ENCODE measurements at regions not wholly inside any gene's neighbourhood (a gene's known extent, or its start where the extent isn't known, plus 50 kb on each side); places are given as distances from the start of the nearest gene placed in this dataset.
"Not testable (repeated sequence)": the region's sequence is repeated elsewhere in the genome, so short reads cannot be mapped to it uniquely, and the experiment has no call there.

DNA sequence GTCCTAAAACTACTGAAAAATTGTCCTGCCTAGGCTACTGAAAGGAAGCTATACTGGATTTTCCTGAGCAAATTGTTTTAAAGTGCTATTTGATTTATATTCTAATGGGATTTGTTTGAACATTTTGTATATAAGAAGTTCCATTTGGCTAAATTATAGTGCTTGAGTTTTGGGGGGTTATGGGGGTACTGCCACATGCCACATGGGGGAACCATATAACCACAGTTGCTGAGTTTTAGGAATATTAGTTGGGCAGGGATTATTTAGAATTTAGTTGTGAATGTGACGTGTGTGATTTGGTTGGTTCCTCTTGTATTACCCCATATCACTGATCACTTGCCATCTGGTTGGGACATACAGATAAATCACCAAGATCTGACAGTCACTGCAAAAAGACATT, 224.5 kb upstream of the TAPT1 start:
- DNase-seq (ENCODE audit: low read depth) = peak; percentile 24

DNA sequence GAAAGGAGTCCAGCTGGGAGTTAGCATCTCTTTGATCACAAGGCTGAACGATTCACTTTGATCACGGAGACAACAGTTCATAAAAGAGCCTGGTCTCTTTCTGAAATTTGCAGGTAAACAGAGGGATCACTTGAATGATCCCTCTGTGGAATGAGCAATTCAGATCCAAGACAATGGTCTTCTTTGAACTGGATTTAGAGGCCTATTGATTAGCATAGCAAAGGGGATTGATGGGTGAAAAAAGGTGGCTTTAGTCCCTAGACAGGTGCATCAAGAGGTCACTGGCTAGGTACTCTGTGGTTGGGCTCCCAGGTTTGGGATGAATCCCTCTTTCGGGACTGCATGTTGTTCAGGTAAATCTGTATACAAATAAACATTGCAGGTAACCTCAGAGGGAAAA, 223.8 kb upstream of the TAPT1 start:
- no peak for DNase-seq (ENCODE audit: low read depth)

DNA sequence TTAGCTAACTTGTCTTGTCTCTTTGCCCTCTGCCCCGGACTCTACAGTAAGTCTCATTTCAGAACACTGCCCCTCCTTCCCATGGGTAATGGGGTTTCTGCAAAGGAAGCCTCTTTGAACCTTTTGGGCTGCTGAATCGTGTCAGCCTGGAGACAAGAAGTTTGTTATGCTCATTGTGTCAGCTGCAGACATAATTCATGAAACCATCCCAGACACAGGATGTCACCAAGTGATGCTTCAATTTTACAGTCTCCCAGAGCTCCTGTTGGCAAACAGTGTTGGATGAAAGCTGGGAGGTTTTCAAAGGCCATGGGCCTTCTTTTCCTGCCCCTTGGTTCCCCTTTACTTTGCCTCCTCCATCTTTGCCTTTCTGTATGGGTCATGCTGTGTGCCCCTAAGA, 223.1 kb upstream of the TAPT1 start:
- DNase-seq (ENCODE audit: low read depth) = no peak

DNA sequence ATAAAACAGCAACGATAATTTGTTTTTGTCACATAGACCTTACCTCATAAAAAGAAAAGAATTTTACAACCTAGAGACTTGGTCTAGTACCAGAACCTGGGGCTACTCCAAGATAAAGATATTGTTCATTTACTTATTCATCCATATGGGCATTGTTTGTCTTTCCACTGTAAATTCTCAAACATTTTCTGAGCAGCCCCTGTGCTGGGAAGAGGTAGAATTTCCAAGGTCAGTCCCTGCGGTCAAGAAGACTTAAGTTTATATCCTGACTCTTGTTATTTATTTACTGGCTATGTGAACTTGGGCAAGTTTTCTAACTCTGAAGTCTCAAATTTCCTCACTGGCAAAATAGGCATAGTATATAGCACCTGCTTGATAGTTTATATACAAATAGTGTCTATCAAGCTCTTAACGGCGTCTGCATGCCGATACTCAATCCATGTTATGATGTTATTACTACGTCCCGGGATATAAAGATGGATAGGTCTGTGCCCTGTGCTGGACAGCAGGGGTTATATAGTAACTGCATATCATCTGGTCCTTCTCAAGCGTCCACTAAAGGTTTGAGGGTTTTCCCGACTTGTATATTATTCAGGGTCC, 222.1 kb upstream of the TAPT1 start:
- no peak for DNase-seq (ENCODE audit: low read depth)

DNA sequence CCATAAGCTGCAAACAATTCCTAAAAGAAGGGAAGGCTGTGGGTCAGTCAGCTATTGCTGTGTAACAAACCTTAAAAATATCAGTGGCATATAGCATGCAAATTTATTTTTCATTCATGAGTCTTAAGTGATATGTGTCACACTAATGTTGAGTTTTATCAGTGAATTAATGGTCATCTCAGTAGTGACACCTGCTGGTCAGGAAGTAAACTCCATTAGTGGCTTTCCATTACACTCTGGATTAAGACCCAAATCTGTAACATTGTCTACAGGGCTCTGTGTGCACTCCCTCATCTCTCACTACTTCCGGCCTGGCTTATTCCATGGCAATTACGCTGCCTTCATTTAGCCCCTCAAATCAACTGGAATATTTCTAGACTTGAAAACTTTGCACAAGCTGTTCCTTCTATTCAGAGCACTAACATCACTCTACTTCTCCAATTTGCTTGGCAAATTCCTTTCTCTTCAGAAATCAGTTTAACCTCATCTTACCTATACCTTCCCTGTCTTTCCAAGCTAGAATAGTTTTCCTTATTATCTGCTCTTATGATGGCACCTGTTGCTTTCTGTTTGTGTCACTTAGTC, 217.3 kb upstream of the TAPT1 start:
- DNase-seq (ENCODE audit: low read depth) = peak; percentile 59

DNA sequence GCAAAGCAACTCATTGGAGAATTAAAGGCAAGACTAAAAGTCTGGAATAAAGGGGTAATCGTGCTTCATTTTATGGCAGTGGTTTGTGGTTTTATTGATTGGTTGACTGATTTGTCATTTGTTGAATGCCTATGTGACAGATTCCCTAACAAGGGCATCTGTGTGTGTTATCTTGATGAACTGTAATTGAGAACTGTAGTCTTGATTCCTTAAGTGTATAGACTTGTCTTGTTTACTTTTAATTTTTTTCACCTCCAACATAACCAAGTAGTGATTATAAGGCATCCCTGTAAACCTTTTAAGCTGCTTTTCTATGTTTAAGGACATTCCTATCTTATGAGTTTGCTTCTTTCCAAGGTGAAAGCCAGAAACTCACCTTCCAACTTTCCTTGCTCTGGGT, 216.0 kb upstream of the TAPT1 start:
- no peak for DNase-seq (ENCODE audit: low read depth)

DNA sequence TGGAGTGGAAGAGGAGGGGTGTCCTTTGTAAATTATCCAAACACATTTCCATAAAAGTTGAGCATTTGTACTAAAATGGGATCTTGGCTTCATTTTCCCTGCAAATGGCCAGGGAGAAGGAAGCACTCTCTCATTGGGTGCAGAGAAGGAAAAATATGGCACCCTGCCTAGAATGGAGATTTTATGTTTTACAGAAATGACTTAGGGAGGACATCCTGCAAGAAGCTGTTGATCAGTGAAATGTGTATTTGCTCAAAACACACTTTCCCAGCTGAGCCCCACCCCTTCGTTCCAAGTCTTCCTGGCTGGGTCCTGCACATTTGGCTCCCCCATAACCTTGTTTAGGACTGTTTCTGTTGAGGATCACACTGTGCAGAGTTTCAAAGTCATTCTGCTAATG, 213.5 kb upstream of the TAPT1 start:
- no peak for DNase-seq (ENCODE audit: low read depth)

DNA sequence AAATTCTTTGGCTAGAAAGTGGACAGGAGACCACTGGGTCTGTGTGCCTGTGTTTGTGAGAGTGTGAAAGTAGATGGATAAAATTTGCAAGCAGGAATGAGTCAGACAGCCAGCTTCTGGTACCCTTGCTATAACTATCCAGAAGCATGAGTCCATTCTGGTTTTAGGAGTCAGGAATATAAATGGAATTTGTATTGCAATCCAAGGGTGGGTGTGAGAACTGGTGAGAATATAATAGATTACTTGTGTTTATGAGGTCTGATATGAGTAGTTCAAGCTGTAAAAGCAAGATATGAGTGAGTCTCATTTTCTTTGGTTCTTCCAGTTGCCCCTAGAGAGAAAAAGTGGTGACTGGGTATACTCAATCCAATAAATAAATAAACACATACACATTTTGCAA, 212.7 kb upstream of the TAPT1 start:
- DNase-seq (ENCODE audit: low read depth) = peak; percentile 58

DNA sequence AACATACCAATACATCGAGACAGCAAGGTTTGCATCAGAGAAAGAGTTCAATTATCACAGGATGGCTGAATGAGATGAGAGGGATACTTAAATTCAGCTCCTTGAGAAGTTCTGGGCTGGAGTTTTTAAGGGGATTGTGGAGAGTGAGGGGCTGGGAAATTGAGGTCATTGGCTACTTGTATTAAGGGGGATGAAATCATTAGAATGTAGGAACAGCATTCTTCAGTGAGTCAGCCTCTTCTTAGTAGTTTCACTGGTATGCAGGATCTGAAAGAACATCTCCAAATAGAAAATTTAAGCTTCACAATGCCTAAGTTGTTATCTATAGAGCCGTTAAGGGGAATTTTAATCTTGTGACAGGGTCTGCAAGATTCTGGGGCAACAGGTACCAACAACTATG, 211.6 kb upstream of the TAPT1 start:
- peak; percentile 54 for DNase-seq (ENCODE audit: low read depth)

DNA sequence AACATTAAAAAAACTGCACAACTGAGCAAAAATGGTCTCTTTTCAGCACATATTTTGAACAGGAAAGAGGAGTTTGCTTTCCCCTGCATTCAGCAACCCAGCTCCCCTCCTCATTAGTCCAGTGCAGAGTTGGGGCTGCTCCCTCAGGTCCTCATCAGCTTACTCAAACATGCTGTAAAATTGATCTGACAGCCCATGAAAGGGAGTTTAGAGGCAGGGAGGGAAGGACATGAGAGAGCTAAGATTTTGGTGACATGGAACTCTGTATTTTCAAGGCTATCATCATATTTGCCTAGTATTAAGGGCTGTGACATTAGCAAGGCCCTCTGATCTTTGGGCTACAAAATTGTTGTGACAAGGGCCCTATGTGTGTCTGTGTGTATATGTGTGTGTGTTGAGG, 205.6 kb upstream of the TAPT1 start:
- DNase-seq (ENCODE audit: low read depth) = no peak

DNA sequence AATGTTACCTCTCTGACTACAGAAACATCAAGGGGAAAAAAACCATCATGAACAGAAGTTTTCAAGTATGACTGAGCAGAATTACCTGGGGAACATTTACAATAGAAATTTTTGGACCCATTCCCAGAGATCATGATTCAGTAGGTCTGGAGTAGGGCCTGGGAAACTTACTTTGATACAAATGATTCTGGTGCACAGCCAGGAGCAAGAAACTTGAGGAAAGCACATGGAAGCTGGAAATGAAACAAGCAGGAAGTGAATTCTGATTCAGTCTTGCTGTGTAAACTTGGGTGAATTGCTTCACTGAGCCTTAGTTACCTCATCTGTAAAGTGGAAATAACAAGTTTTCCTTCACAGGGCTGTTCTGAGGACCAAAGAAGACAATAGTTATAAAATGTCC, 192.5 kb upstream of the TAPT1 start:
- no peak for DNase-seq (ENCODE audit: low read depth)

DNA sequence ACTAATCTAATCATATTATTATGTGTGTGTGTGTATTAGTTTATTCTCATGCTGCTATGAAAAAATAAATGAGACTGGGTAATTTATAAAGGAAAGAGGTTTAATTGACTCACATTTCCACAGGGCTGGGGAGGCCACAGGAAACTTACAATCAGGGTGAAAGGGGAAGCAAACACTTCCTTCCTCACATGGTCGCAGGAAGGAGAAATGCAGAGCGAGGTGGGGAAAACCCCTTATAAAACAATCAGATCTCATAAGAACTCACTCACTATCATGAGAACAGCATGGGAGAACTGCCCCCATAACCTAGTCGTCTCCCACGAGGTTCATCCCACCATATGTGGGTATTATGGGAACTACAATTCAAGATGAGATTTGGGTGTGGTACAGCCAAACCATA, 190.9 kb upstream of the TAPT1 start:
- no peak for DNase-seq (ENCODE audit: low read depth)

DNA sequence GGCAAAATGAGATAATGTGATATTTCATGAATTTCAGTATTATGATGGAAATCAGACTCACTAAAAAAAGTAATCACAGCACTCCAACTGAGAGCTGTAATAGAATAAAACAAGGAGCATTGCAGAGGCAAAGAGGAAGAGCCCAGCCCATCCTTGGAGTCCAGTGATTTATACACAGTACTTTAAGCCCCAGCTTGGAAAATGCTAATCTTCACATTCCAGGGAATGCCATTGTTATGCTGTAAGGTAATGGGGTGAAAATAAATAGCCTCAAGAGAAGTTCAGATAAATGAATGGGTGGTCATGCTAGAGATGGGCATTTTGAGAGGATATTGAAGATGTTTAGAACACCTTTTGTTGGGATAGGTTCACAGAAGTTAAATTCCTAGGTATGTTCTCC, 190.3 kb upstream of the TAPT1 start:
- no peak for DNase-seq (ENCODE audit: low read depth)

DNA sequence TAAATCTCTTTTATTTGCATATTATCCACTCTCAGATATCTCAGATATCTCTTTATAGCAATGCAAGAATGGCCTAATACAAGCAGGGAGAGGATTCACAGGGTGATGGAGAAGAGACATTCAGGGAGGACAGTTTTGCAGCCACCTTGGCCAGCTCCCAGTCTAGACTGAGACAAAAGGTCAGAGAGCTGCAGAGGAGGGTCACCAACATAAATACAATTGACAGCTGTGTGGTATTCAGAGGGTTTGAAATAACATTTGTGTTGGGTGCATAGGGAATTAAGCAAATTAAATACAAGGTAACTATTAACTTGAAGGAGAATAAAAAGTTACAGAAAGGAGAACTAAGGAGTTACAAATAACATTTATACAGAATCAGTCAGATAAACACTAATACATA, 189.5 kb upstream of the TAPT1 start:
- no peak for DNase-seq (ENCODE audit: low read depth)

DNA sequence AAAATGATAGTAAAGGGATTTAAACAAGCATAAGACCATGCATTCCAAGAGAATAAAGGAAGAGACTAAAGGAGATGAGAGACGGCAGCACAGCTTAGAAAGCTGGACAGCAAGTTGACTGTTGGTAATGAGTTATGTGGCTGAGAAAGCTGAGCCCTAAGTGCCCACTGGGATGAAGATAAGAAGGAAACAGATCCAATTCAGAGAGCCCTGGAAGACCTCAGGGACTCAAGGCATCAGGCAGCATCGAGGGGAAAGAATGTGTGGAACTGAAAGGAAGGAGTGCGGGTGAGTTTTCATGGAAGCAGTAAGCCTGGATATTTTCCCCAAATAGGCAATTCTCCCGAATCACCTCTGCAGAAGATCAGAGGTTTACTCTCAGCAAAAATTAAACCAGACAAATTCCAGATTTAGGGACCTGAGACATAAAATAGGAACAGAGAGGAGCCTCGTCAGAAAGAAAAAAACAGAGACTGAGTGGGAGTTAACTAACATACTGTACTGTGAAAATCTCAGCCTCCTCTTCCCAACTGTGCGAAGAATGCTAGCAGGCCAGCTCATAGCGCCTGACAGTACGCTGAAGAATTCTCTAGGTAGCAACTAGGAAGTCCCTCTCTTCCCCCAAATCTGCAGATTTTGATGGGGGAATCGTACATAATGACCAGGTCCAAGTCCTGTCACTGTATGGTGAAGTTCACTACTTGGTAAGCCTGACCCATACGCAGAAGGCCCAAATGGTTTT, 187.7 kb upstream of the TAPT1 start:
- no peak for DNase-seq (ENCODE audit: low read depth)

DNA sequence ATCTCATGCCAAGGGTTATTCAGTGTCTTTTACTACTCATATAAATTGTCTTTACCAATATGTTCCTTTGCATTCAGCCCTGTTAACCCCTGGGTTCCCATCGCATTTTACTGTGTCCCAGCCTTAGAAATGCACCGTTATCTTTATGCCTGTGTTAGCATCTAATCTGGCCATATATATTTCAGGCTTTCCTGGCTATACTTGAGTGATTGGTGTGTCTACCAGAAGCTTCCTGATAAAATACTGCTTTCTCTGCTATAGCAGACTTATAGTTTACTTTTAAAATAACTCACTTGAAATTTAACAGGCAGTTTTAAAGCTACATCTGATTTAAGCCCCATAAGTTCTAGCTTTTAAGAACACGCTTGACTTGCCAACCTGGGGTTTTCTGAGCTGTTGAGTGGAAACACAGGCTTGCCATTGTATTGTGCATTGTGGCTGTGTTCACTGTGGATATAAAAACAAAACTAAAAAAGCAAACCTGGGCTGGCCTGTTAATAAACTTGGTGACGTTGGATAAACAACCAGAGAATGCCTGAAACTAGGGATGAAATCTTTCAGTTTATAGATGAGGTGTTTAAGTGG, 185.3 kb upstream of the TAPT1 start:
- no peak for DNase-seq (ENCODE audit: low read depth)

DNA sequence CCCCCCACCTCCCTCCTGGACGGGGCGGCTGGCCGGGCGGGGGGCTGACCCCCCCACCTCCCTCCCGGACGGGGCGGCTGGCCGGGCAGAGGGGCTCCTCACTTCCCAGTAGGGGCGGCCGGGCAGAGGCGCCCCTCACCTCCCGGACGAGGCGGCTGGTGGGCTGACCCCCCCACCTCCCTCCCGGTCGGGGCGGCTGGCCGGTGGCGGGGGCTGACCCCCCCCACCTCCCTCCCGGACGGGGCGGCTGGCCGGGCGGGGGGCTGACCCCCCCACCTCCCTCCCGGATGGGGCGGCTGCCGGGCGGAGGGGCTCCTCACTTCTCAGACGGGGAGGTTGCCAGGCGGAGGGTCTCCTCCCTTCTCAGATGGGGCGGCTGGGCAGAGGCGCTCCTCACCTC, 166.9 kb upstream of the TAPT1 start:
- not testable (repeated sequence) for DNase-seq (ENCODE audit: low read depth)

DNA sequence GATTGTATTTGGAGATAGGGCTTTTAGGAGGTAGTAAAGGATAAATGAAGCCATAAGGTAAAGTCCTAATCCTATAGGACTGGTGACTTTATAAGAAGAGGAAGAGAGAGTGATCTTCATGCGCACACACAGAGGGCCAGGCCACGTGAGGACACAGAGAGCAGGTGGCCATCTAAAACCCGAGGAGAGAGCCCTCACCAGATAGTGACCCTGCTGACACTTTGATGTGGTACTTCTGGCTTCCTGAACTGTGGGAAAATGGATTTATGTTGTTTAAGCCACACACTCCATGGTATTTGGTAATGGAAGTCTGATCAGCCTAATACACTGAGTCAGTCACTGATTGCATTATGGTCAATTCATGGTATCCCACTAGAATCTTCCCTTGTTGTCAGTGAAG, 164.9 kb upstream of the TAPT1 start:
- no peak for DNase-seq (ENCODE audit: low read depth)

DNA sequence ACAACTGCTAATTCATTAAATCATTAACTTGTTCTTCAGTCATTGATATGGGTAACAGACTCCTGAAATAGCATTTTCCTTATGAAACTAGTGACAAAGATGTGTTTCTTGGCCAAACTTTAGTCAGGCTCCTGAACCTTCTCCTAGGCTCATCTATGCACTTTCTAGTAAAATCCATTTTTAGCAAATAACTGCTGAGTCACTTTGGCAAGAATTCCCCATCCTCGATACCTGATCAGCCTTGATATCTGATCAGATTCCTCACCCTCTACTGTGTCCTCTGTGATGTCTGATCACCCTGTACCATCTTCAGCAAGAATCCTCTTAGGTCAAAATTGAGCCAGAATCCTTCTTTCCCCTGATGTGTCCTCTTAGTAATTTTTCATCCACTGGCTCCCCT, 161.2 kb upstream of the TAPT1 start:
- DNase-seq (ENCODE audit: low read depth) = no peak

DNA sequence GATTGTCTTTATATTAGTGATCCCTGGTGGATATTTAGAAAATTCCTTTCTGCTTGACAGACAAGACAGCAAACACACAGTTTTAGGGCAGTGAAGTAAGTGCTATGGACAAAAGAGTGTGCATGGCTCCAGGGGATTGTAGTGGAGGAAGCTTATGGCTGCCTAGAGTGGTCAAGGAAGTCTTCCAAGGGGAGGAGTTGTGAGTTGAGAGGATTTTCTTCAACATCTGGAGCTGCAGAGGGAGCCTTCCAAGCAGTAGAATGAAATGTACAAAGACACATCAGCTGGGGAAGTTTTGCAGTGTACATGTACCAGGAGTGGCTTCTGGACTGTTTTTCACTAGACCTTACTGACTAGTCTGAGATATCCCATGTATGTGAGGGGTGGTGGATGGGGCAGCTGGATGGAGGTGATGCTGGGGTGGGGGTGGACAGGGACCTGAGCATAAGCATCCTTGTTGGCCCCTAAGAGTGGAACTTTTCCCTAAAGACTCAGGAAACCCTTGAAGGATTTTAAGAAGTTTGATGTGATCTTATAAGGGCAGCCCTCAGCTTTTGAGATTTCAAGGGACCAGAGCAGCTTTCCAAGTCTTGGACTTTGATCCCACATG, 160.5 kb upstream of the TAPT1 start:
- DNase-seq (ENCODE audit: low read depth) = no peak

DNA sequence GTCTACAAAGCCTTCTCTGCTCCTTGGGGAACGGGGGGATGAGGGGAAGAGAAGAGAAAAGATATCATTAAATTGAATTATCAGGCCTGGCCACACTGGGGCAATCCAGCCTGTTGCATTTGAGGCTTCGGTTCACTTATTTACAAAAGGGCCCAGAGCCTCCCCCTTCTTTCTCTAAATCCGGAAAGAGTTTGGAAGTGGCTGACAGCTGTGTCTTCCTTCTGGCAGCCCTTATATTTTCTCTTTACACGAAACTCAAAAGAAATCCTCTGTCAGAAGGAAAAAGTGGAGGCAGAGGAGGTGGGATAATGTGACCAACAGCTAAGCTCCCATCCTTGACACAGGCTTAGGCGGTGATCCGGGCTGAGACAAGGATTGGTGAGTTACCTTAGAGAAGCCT, 158.3 kb upstream of the TAPT1 start:
- no peak for DNase-seq (ENCODE audit: low read depth)

DNA sequence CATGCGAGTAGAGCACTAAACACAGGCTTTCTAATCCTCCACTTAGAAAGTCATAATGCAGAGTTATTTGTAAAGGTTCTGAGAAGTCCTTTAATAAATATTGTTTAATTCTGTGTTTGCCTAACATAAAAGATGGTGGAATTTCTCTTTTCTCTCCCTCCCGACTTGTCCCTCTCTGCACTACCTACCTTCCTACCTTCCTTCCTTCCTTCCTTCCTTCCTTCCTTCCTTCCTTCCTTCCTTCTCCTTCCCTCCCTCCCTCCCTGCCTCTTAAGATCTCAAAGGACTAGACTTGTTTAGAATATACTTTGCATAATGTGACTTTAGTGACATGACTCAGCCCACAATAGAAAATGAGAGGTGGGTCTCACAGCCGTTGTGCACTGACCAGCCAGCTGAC, 156.3 kb upstream of the TAPT1 start:
- no peak for DNase-seq (ENCODE audit: low read depth)

DNA sequence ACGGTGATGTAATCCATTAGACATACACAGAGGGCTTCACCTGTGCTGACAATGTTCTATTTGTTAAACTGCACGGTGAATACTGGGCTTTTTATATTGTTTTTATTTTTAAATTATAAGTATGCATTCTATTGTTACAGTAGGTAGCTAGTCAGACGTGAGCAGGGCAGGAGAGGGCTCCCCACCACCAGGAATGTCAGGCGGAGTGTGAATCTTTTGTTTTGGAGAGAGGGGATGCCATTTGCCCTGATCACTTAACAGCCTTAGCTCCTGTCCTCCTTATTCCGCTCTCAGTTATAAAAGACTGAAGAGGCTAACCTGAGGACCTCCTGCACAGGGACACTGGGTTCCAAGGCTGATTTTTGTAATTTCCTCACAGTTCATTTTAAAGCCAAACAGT, 151.6 kb upstream of the TAPT1 start:
- DNase-seq (ENCODE audit: low read depth) = no peak

Data from EH (cell line).